Heart left ventricle (tissue), 13 donors: ENCODE measurements at regions not wholly inside any gene's neighbourhood (a gene's known extent, or its start where the extent isn't known, plus 50 kb on each side); places are given as distances from the start of the nearest gene placed in this dataset.

Experiments
- CTCF ChIP-seq, 12 donors: fragments of 200-600 bp; sonication (generic) in 4 of 12; IDR thresholded peaks; one replicate each; pipeline versions ENCODE4 v1.5.0 to v1.8.0; 2018 to 2022; ENCODE audit warnings: antibody characterized with exemption in 12 of 12, mild to moderate bottlenecking in 5 of 12
- POLR2A ChIP-seq, 2 donors: fragments of 450-650 bp; IDR thresholded peaks; one replicate each; pipeline ENCODE4 v1.6.1; 2017; ENCODE audit warnings: antibody characterized with exemption in 2 of 2, mild to moderate bottlenecking in 2 of 2, moderate library complexity in 2 of 2
- donor health status: ischemic (EF 13 %, LVEDD 7.1; RV severe dilation, severe dysfunction).
- donor health status: DM: no; HTN: yes; CAD: no.
- donor health status: DM: no; HTN: no; CAD: no.
- donor health status: ischemic (EF 25% LVEDD 6.9; RV normal size, moderate dysfunction).
- donor health status: ischemic (EF 25% LVEDD 5.7; RV mildly dilated, moderate dysfunction).
- donor health status: ischemic (EF 35%, LVEDD 5.7; RV mildly dilated, moderate dysfunction).
- donor health status: nonischemic (EF 11% LVEDD 7.7; RV severe dilation, severe dysfunction).
- donor health status: DM: yes; HTN: yes; CAD: no.
- donor health status: PGD.
- donor health status: ischemic (EF 29% LVEDD 5.4; RV normal size, mild dysfunction).
- donor health status: nonischemic (EF 23%, LVEDD 6.1; RV moderate dilation, normal function).

GRCh38 chr4:10944321-10944720, 259.8 kb upstream of the CLNK start:
- TF ChIP-seq POLR2A (IDR thresholded peaks at IDR 0.05) (no peak), CTCF (IDR thresholded peaks at IDR 0.05) (no peak)
